ENCODE measurements at regions not wholly inside any gene's neighbourhood (a gene's known extent, or its start where the extent isn't known, plus 50 kb on each side); places are given as distances from the start of the nearest gene placed in this dataset.

GRCh38 chr2:104384961-104385360, 469.0 kb upstream of the POU3F3 start:
- TF ChIP-seq CTCF (IDR thresholded peaks at IDR 0.05; ENCODE audit: extremely low read depth, insufficient read depth, missing control alignments), result no peak
- no peak for DNase-seq (ENCODE audit: low spot score)
- in situ Hi-C loops (cut with MboI; ENCODE audit: low pct_unique_long_range_greater_than_20kb, low sequenced_read_pairs, unreplicated experiment), result no loop called here

- no peak for DNase-seq (ENCODE audit: low spot score)
- in situ Hi-C loops (cut with MboI; ENCODE audit: low pct_unique_long_range_greater_than_20kb, low sequenced_read_pairs, unreplicated experiment), result no loop called here
- TF ChIP-seq CTCF (IDR thresholded peaks at IDR 0.05; ENCODE audit: extremely low read depth, insufficient read depth, missing control alignments), result no peak
Measured at GRCh38 chr2:104385743-104386142, 468.2 kb upstream of the POU3F3 start.

GRCh38 chr2:104388296-104388695, 465.6 kb upstream of the POU3F3 start:
- TF ChIP-seq CTCF (IDR thresholded peaks at IDR 0.05; ENCODE audit: extremely low read depth, insufficient read depth, missing control alignments), result no peak
- DNase-seq (ENCODE audit: low spot score), result no peak
- in situ Hi-C loops (cut with MboI; ENCODE audit: low pct_unique_long_range_greater_than_20kb, low sequenced_read_pairs, unreplicated experiment), result no loop called here

GRCh38 chr2:104402825-104403224, 451.1 kb upstream of the POU3F3 start:
- in situ Hi-C loops (cut with MboI; ENCODE audit: low pct_unique_long_range_greater_than_20kb, low sequenced_read_pairs, unreplicated experiment), result no loop called here
- DNase-seq (ENCODE audit: low spot score), result no peak
- no peak for TF ChIP-seq CTCF (IDR thresholded peaks at IDR 0.05; ENCODE audit: extremely low read depth, insufficient read depth, missing control alignments)

GRCh38 chr2:104404526-104404925, 449.4 kb upstream of the POU3F3 start:
- no peak for DNase-seq (ENCODE audit: low spot score)
- TF ChIP-seq CTCF (IDR thresholded peaks at IDR 0.05; ENCODE audit: extremely low read depth, insufficient read depth, missing control alignments), result no peak
- in situ Hi-C loops (cut with MboI; ENCODE audit: low pct_unique_long_range_greater_than_20kb, low sequenced_read_pairs, unreplicated experiment), result no loop called here

- in situ Hi-C loops (cut with MboI; ENCODE audit: low pct_unique_long_range_greater_than_20kb, low sequenced_read_pairs, unreplicated experiment), result no loop called here
- DNase-seq (ENCODE audit: low spot score), result no peak
- TF ChIP-seq CTCF (IDR thresholded peaks at IDR 0.05; ENCODE audit: extremely low read depth, insufficient read depth, missing control alignments), result no peak
Measured at GRCh38 chr2:104405623-104406022, 448.3 kb upstream of the POU3F3 start.

- in situ Hi-C loops (cut with MboI; ENCODE audit: low pct_unique_long_range_greater_than_20kb, low sequenced_read_pairs, unreplicated experiment), result no loop called here
- TF ChIP-seq CTCF (IDR thresholded peaks at IDR 0.05; ENCODE audit: extremely low read depth, insufficient read depth, missing control alignments), result no peak
- no peak for DNase-seq (ENCODE audit: low spot score)
Measured at GRCh38 chr2:104406261-104406726, 447.6 kb upstream of the POU3F3 start.
